OCI-LY7 (cell line): ENCODE measurements at regions not wholly inside any gene's neighbourhood (a gene's known extent, or its start where the extent isn't known, plus 50 kb on each side); places are given as distances from the start of the nearest gene placed in this dataset.

Experiments used
- BruUV-seq: library from RNA; stranded (reverse); fragments of 400-500 nt; replicated peaks from 2 replicates; lab custom pipeline; 2021; lab: Mats Ljungman, UMichigan
- CTCF ChIA-PET: fragments of 300-600 bp; sonication (Branson Sonifier 250); formaldehyde crosslinking; loops from one replicate; lab custom pipeline; 2022; ENCODE audit warnings: antibody characterized with exemption; ENCODE audit not compliant: unreplicated experiment; lab: Charles Lee
- POLR2A ChIA-PET: fragments of 300-600 bp; sonication (Branson Sonifier 250); formaldehyde crosslinking; loops from one replicate; lab custom pipeline; 2022; ENCODE audit warnings: antibody characterized with exemption; lab: Charles Lee
- DNase-seq: peaks from one replicate; pipeline ENCODE4 v3.0.0-alpha.2; 2015; ENCODE audit warnings: low spot score
- H2AFZ ChIP-seq: fragments of 200-600 bp; sonication (generic), shearing (Covaris generic); 2 replicates; pipeline ENCODE4 v1.6.1; 2014; ENCODE audit warnings: mild to moderate bottlenecking, antibody characterized with exemption, low read length, moderate library complexity
- H3K27ac ChIP-seq: fragments of 200-600 bp; sonication (generic); 2 replicates; pipeline ENCODE4 v1.5.1; 2014; ENCODE audit warnings: mixed run types, low read depth, mild to moderate bottlenecking, moderate library complexity, low read length, inconsistent platforms; ENCODE audit not compliant: poor library complexity, severe bottlenecking
- H3K36me3 ChIP-seq: fragments of 200-600 bp; sonication (generic); 2 replicates; pipeline ENCODE4 v1.6.1; 2014; ENCODE audit warnings: mild to moderate bottlenecking, antibody characterized with exemption, low read length, moderate library complexity, mixed read lengths; ENCODE audit not compliant: insufficient read depth
- H3K4me1 ChIP-seq: fragments of 200-600 bp; sonication (generic); 2 replicates; pipeline ENCODE4 v1.5.1; 2014; ENCODE audit warnings: mild to moderate bottlenecking, low read length; ENCODE audit not compliant: insufficient read depth, poor library complexity, severe bottlenecking
- H3K4me2 ChIP-seq: fragments of 200-600 bp; sonication (generic); 2 replicates; pipeline ENCODE4 v1.6.1; 2014; ENCODE audit warnings: mild to moderate bottlenecking, low read length
- H3K4me3 ChIP-seq: fragments of 200-600 bp; sonication (generic); 2 replicates; pipeline ENCODE4 v1.5.1; 2014; ENCODE audit warnings: mild to moderate bottlenecking, low read depth, low read length; ENCODE audit not compliant: poor library complexity, severe bottlenecking
- H3K79me2 ChIP-seq: fragments of 200-600 bp; sonication (generic); 2 replicates; pipeline ENCODE4 v1.6.1; 2016; ENCODE audit warnings: low read depth, mild to moderate bottlenecking, low read length, moderate library complexity, mixed read lengths; ENCODE audit not compliant: insufficient read depth
- H3K9me2 ChIP-seq: fragments of 200-600 bp; sonication (generic); 2 replicates; pipeline ENCODE4 v1.6.1; 2016; ENCODE audit warnings: mild to moderate bottlenecking, low read length, mixed read lengths; ENCODE audit not compliant: insufficient read depth
- H3K9me3 ChIP-seq: fragments of 200-600 bp; sonication (generic); 2 replicates; pipeline ENCODE4 v1.6.1; 2014; ENCODE audit warnings: mild to moderate bottlenecking, mixed run types, low read length, mixed read lengths
- H4K20me1 ChIP-seq: fragments of 200-600 bp; sonication (generic); 2 replicates; pipeline ENCODE4 v1.6.1; 2014; ENCODE audit warnings: mild to moderate bottlenecking, antibody characterized with exemption, low read length, moderate library complexity, mixed read lengths; ENCODE audit not compliant: insufficient read depth
- EZH2phosphoT487 ChIP-seq: fragments of 200-600 bp; sonication (generic); IDR thresholded peaks from 2 replicates; pipeline ENCODE4 v1.6.1; 2018; ENCODE audit warnings: low read depth, borderline replicate concordance, mild to moderate bottlenecking, mixed run types, antibody characterized with exemption, low read length, moderate library complexity, mixed read lengths
- intact Hi-C: fragments of 100-400 bp; cut with micrococcal nuclease; formaldehyde crosslinking; loops from one replicate; pipeline ENCODE4 v1.10.0; 2022; ENCODE audit not compliant: unreplicated experiment
- TF ChIP-seq, protein P1 (sequence below): fragments of 200-600 bp; sonication (generic); conservative IDR thresholded peaks from 2 replicates; pipeline ENCODE4 v1.5.1; 2014; ENCODE audit warnings: mild to moderate bottlenecking, antibody characterized with exemption, low read length, moderate library complexity, mixed read lengths

GRCh38 chr22:49648053-49648452, 179.6 kb downstream of the BRD1 start:
- DNase-seq: no peak
- TF ChIP-seq, protein P1, sequence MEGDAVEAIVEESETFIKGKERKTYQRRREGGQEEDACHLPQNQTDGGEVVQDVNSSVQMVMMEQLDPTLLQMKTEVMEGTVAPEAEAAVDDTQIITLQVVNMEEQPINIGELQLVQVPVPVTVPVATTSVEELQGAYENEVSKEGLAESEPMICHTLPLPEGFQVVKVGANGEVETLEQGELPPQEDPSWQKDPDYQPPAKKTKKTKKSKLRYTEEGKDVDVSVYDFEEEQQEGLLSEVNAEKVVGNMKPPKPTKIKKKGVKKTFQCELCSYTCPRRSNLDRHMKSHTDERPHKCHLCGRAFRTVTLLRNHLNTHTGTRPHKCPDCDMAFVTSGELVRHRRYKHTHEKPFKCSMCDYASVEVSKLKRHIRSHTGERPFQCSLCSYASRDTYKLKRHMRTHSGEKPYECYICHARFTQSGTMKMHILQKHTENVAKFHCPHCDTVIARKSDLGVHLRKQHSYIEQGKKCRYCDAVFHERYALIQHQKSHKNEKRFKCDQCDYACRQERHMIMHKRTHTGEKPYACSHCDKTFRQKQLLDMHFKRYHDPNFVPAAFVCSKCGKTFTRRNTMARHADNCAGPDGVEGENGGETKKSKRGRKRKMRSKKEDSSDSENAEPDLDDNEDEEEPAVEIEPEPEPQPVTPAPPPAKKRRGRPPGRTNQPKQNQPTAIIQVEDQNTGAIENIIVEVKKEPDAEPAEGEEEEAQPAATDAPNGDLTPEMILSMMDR: no peak; the same call in 1 of the 2 replicates
- TF ChIP-seq EZH2phosphoT487: no peak
- no peak overlapping the region for H3K27ac ChIP-seq
- H3K4me2 ChIP-seq: no peak overlapping the region
- H3K4me3 ChIP-seq: no peak overlapping the region
- H4K20me1 ChIP-seq: no peaks in the 10 kb centered on the region
- peaks cover 31% of the 10 kb centered on the region for H3K79me2 ChIP-seq
- BruUV-seq: no TSS peak
- CTCF ChIA-PET: no interaction called here
- H3K36me3 ChIP-seq: peaks cover 44% of the 10 kb centered on the region
- POLR2A ChIA-PET: no interaction called here
- intact Hi-C loops: no loop called here
- no peaks in the 10 kb centered on the region for H3K4me1 ChIP-seq
- H3K9me2 ChIP-seq: no peaks in the 10 kb centered on the region
- no peaks in the 10 kb centered on the region for H3K9me3 ChIP-seq
- no peak overlapping the region for H2AFZ ChIP-seq

DNA sequence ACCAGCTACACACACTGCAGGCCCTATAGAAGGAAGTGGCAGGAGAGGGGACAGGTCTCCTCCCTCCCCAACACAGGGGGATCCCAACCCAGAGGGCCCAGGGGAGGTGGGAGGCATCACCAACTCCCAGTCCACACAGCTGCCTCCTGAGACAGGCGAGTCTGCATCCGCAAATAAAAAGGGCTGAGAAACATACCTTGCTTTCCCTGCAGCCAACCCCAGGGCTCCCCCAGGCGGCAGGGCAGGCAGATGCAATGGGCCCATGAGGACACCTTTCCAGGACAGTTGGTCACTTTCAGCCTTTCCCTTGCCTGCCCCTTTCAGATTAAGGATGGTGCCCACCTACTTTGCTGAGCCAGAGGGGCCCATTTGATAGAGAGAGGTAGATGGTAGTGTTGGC, 180.0 kb downstream of the BRD1 start:
- TF ChIP-seq, protein P1: peak; percentile 46
- TF ChIP-seq EZH2phosphoT487: no peak
- Histone ChIP-seq H3K4me1 (no peaks in the 10 kb centered on the region), H3K4me2 (no peak overlapping the region), H4K20me1 (no peaks in the 10 kb centered on the region), H3K4me3 (no peak overlapping the region), H3K36me3 (peaks cover 41% of the 10 kb centered on the region), H3K27ac (no peak overlapping the region), H3K9me3 (no peaks in the 10 kb centered on the region), H2AFZ (no peak overlapping the region), H3K79me2 (peaks cover 27% of the 10 kb centered on the region), H3K9me2 (no peaks in the 10 kb centered on the region)
- intact Hi-C loops: no loop called here
- no TSS peak for BruUV-seq
- peak; percentile 5 for DNase-seq
- ChIA-PET POLR2A (no interaction called here), CTCF (no interaction called here)

DNA sequence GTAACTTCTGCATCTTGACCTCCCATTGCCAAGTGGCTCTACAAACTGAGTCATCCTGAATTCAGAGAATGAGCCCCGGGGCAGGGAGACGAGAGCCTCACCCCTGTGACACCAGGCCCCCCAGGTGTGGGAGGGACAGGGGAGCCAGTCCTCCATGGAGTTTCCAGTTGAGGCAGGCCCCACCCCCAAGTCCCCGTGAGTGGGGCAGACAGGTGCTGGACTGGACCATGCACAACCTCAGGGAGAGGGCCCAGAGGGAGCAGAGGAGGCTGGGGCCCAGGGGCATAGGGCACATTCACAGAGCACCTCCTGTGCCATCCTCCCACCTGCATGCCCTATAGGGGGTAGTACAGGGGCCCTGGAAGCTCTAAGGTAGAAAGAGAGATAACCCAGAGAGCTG, 180.8 kb downstream of the BRD1 start:
- Histone ChIP-seq H3K79me2 (peaks cover 20% of the 10 kb centered on the region), H3K9me2 (no peaks in the 10 kb centered on the region), H4K20me1 (no peaks in the 10 kb centered on the region), H3K4me3 (no peak overlapping the region), H3K27ac (no peak overlapping the region), H3K9me3 (no peaks in the 10 kb centered on the region), H2AFZ (no peak overlapping the region), H3K4me2 (no peak overlapping the region), H3K4me1 (no peaks in the 10 kb centered on the region), H3K36me3 (peaks cover 34% of the 10 kb centered on the region)
- BruUV-seq: no TSS peak
- CTCF ChIA-PET: no interaction called here
- DNase-seq: no peak
- intact Hi-C loops: no loop called here
- TF ChIP-seq, protein P1: no peak
- TF ChIP-seq EZH2phosphoT487: no peak
- POLR2A ChIA-PET: no interaction called here
